ENCODE measurements at regions not wholly inside any gene's neighbourhood (a gene's known extent, or its start where the extent isn't known, plus 50 kb on each side); places are given as distances from the start of the nearest gene placed in this dataset.
"Not testable (repeated sequence)": the region's sequence is repeated elsewhere in the genome, so short reads cannot be mapped to it uniquely, and the experiment has no call there.

DNA sequence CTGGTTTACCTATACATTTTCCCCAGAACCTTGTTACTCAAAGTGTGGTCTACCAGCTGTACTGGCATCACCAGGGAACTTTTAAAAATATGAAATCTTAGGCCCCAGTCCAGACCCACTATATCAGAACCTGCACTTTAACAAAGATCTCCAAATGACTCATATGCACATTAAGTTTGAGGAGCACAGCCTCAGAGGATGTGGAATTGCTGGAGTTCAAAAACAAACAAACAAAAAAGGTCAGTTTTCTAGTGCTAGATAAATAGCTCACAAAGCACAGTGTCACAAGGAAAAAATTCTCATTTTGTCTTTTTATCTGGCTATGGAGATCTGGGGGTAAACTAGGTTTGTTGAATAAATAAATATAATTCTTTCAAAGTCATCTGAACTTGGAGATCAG, 68.9 kb upstream of the ANKRD55 start:
- TF ChIP-seq, protein P1, sequence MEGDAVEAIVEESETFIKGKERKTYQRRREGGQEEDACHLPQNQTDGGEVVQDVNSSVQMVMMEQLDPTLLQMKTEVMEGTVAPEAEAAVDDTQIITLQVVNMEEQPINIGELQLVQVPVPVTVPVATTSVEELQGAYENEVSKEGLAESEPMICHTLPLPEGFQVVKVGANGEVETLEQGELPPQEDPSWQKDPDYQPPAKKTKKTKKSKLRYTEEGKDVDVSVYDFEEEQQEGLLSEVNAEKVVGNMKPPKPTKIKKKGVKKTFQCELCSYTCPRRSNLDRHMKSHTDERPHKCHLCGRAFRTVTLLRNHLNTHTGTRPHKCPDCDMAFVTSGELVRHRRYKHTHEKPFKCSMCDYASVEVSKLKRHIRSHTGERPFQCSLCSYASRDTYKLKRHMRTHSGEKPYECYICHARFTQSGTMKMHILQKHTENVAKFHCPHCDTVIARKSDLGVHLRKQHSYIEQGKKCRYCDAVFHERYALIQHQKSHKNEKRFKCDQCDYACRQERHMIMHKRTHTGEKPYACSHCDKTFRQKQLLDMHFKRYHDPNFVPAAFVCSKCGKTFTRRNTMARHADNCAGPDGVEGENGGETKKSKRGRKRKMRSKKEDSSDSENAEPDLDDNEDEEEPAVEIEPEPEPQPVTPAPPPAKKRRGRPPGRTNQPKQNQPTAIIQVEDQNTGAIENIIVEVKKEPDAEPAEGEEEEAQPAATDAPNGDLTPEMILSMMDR (IDR thresholded peaks at IDR 0.05) = no peak
- no peaks in the 10 kb centered on the region for H3K4me1 ChIP-seq (ENCODE audit: control insufficient read depth in 1 of 2, insufficient read depth in 1 of 2, low read depth in 1 of 2, low read length in 1 of 2)
- H3K4me3 ChIP-seq (ENCODE audit: low read depth in 1 of 2, low read length in 1 of 2) = no peak overlapping the region
- no peak overlapping the region for H3K27ac ChIP-seq
- no peaks in the 10 kb centered on the region for H3K9me3 ChIP-seq
- H3K36me3 ChIP-seq = no peaks in the 10 kb centered on the region
- H3K27me3 ChIP-seq = no peaks in the 10 kb centered on the region

DNA sequence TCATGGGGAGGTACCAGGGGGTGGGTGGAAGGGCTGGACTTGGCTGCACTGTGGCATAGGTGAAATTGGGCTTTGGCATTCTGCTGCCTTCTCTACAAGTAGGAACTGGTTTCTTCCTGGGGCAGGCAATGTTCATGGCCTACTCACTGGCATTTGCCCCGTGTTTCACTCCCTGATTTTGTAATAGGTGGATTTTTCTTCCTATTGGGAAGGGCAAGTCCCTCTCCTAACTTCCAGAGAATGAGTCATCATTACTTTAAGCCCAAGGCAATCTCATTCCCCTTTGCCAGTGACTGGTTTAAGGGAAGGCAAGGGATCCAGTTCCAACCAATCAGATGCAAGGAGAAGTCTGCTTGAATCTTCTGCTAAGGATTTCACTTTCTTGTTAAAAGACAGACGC, 67.9 kb upstream of the ANKRD55 start:
- Histone ChIP-seq H3K27me3 (no peaks in the 10 kb centered on the region), H3K36me3 (no peaks in the 10 kb centered on the region), H3K4me1 (ENCODE audit: control insufficient read depth in 1 of 2, insufficient read depth in 1 of 2, low read depth in 1 of 2, low read length in 1 of 2) (no peaks in the 10 kb centered on the region), H3K27ac (no peak overlapping the region), H3K4me3 (ENCODE audit: low read depth in 1 of 2, low read length in 1 of 2) (no peak overlapping the region), H3K9me3 (no peaks in the 10 kb centered on the region)
- TF ChIP-seq, protein P1 (IDR thresholded peaks at IDR 0.05) = no peak

DNA sequence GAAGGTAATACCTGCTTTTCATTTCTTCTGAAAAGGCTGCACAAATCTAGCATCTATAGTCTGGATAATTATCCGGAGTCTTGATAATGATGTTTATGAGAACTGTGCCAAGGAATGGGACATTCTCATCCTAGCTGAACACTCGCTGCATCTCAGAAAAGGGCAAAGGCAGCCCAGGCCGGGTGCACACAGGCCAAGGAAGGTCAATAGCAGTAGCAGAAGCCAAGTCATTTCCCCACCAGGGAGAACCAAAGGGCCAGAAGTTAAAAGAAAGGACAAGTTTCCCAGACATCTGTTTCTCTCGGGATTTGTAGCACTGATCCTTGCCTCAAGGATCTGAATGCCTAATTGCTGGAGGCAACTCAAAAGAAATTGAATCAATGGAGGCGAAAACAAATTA, 66.1 kb upstream of the ANKRD55 start:
- Histone ChIP-seq H3K9me3 (no peaks in the 10 kb centered on the region), H3K4me1 (ENCODE audit: control insufficient read depth in 1 of 2, insufficient read depth in 1 of 2, low read depth in 1 of 2, low read length in 1 of 2) (no peaks in the 10 kb centered on the region), H3K36me3 (no peaks in the 10 kb centered on the region), H3K4me3 (ENCODE audit: low read depth in 1 of 2, low read length in 1 of 2) (no peak overlapping the region), H3K27ac (no peak overlapping the region), H3K27me3 (no peaks in the 10 kb centered on the region)
- TF ChIP-seq, protein P1 (IDR thresholded peaks at IDR 0.05) = no peak

DNA sequence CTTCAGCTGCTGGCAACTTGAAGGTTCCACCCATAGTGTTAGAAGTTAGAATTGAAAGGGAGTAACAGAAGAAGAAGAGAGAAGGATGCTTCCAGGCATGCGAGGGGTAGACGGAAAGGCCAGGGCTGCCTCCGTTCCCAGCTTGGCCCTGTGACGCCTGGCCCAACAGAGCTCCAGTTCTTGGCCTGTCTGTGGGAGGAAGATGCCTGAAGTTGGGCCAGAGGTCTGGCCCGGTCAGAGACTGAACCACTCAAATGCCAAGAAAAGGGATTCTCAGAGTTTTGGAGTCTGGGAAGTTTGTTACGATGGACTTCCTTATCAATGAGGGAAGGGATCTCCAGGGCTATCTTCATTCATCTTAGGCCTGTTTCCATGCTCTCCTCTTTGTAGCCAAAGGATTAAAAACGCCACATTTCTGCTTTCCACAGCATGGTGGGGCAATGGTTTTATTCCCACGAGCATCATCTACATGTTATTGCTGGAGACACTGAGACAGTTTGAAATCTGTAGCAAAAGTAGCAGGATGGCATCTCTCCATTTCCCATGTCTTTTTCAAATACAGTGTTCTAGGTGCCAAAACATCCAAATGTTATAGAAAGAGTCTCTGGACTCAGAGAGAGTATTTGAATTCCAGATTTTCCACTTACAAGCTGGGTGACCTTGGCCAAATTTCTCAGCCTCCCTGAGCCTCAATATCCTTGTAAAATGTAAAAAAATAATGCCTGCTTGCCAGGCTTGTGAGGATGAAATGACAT, 65.4 kb upstream of the ANKRD55 start:
- no peaks in the 10 kb centered on the region for H3K4me1 ChIP-seq (ENCODE audit: control insufficient read depth in 1 of 2, insufficient read depth in 1 of 2, low read depth in 1 of 2, low read length in 1 of 2)
- no peaks in the 10 kb centered on the region for H3K36me3 ChIP-seq
- H3K4me3 ChIP-seq (ENCODE audit: low read depth in 1 of 2, low read length in 1 of 2) = no peak overlapping the region
- H3K9me3 ChIP-seq = no peaks in the 10 kb centered on the region
- TF ChIP-seq, protein P1 (IDR thresholded peaks at IDR 0.05) = no peak
- H3K27ac ChIP-seq = no peak overlapping the region
- no peaks in the 10 kb centered on the region for H3K27me3 ChIP-seq

DNA sequence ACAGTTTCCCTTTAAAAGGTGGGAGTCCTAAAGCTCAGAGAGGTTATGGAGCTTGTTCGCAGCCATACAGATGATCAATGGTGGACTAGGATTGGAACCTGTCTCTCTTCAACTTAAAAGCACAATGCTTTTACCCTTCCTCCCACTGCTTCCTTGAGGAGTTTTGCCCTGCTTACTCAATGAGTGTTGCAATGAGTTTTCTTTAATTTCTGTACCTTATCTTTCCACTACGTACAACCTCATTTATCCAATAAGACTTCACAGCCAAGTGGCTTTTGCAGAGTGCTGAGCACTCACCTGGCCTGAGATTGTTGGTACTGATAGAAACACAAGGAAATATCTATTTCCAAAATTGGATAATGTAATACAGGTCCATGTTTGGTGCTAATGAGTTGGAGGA, 64.7 kb upstream of the ANKRD55 start:
- H3K4me3 ChIP-seq (ENCODE audit: low read depth in 1 of 2, low read length in 1 of 2) = no peak overlapping the region
- no peak overlapping the region for H3K27ac ChIP-seq
- H3K4me1 ChIP-seq (ENCODE audit: control insufficient read depth in 1 of 2, insufficient read depth in 1 of 2, low read depth in 1 of 2, low read length in 1 of 2) = no peaks in the 10 kb centered on the region
- H3K36me3 ChIP-seq = no peaks in the 10 kb centered on the region
- TF ChIP-seq, protein P1 (IDR thresholded peaks at IDR 0.05) = no peak
- H3K9me3 ChIP-seq = no peaks in the 10 kb centered on the region
- no peaks in the 10 kb centered on the region for H3K27me3 ChIP-seq

DNA sequence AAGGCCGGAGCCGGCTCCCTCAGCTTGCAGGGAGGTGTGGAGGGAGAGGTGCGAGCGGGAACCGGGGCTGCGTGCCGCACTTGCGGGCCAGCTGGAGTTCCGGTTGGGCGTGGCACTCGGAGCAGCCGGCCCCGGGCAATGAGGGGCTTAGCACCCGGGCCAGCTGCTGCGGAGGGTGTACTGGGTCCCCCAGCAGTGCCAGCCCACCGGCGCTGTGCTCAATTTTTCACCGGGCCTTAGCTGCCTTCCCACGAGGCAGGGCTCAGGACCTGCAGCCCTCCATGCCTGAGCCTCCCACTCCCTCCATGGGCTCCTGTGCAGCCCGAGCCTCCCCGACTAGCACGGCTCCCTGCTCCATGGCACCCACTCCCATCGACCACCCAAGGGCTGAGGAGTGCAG, 62.2 kb upstream of the ANKRD55 start:
- not testable (repeated sequence) for H3K36me3 ChIP-seq; H3K4me1 ChIP-seq (ENCODE audit: control insufficient read depth in 1 of 2, insufficient read depth in 1 of 2, low read depth in 1 of 2, low read length in 1 of 2); H3K9me3 ChIP-seq; H3K27me3 ChIP-seq; H3K4me3 ChIP-seq (ENCODE audit: low read depth in 1 of 2, low read length in 1 of 2); H3K27ac ChIP-seq

Data from neutrophil (primary cell).